ENCODE measurements at regions not wholly inside any gene's neighbourhood (a gene's known extent, or its start where the extent isn't known, plus 50 kb on each side); places are given as distances from the start of the nearest gene placed in this dataset.

DNA sequence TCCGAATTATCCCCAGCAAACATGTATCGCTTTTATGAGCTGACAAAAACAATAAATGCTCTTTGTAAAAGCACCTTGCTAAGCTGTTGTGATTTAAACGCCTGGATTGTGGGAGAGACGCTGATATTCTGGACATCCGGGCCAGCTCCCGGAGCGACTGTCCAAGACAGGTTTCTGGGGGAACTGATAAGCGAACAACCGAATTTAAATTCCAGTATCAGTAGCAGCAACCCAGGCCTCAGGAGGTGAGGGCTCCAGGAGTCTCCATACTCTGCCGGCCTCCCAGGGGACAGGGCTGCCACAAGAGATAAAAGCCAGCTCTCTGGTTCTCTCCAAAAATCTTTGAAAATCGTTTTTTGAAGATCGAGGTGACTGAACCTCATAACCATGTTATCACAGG lies 50.3 kb upstream of the VSTM2B start:
- TF ChIP-seq, protein P1, sequence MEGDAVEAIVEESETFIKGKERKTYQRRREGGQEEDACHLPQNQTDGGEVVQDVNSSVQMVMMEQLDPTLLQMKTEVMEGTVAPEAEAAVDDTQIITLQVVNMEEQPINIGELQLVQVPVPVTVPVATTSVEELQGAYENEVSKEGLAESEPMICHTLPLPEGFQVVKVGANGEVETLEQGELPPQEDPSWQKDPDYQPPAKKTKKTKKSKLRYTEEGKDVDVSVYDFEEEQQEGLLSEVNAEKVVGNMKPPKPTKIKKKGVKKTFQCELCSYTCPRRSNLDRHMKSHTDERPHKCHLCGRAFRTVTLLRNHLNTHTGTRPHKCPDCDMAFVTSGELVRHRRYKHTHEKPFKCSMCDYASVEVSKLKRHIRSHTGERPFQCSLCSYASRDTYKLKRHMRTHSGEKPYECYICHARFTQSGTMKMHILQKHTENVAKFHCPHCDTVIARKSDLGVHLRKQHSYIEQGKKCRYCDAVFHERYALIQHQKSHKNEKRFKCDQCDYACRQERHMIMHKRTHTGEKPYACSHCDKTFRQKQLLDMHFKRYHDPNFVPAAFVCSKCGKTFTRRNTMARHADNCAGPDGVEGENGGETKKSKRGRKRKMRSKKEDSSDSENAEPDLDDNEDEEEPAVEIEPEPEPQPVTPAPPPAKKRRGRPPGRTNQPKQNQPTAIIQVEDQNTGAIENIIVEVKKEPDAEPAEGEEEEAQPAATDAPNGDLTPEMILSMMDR (IDR thresholded peaks at IDR 0.05; ENCODE audit: insufficient read depth, low read length) = no peak
- DNase-seq (ENCODE audit: low read depth) = no peak
- H3K4me3 ChIP-seq (ENCODE audit: low read depth, low read length) = no peak overlapping the region

Measured in fibroblast of the aortic adventitia (primary cell).